Astrocyte (in vitro differentiated cells and primary cell): ENCODE measurements at regions not wholly inside any gene's neighbourhood (a gene's known extent, or its start where the extent isn't known, plus 50 kb on each side); places are given as distances from the start of the nearest gene placed in this dataset.

ENCODE experiments used
- DNase-seq: peaks from one replicate; pipeline ENCODE4 v3.0.0-alpha.2; 2010; ENCODE audit warnings: low read depth
- FAIRE-seq: peaks from 2 replicates; lab custom pipeline; 2011; peaks lifted over from hg19 to GRCh38; lab: Jason Lieb, UNC
- H2AFZ ChIP-seq: 2 replicates; pipeline ENCODE4 v1.6.0; 2012; ENCODE audit warnings: low read depth, low read length, inconsistent platforms
- H3K27ac ChIP-seq: 2 replicates; pipeline ENCODE4 v1.5.1; 2011; ENCODE audit warnings: low read depth, low read length, inconsistent platforms
- H3K27me3 ChIP-seq: 2 replicates; pipeline ENCODE4 v1.6.0; 2011; ENCODE audit warnings: low read length, inconsistent platforms; ENCODE audit not compliant: insufficient read depth
- H3K36me3 ChIP-seq: 2 replicates; pipeline ENCODE4 v1.5.1; 2011; ENCODE audit warnings: low read length, inconsistent platforms; ENCODE audit not compliant: insufficient read depth
- H3K4me1 ChIP-seq: 2 replicates; pipeline ENCODE4 v1.5.1; 2011; ENCODE audit warnings: low read length, inconsistent platforms; ENCODE audit not compliant: insufficient read depth
- H3K4me2 ChIP-seq: 2 replicates; pipeline ENCODE4 v1.6.0; 2012; ENCODE audit warnings: low read length, inconsistent platforms
- H3K4me3 ChIP-seq: 2 replicates; pipeline ENCODE4 v1.5.1; 2011; ENCODE audit warnings: low read depth, mild to moderate bottlenecking, low read length, inconsistent platforms; ENCODE audit not compliant: insufficient read depth
- H3K79me2 ChIP-seq: 2 replicates; pipeline ENCODE4 v1.6.0; 2012; ENCODE audit warnings: mild to moderate bottlenecking, low read length, inconsistent platforms; ENCODE audit not compliant: insufficient read depth
- H3K9ac ChIP-seq: 2 replicates; pipeline ENCODE4 v1.6.0; 2012; ENCODE audit warnings: mild to moderate bottlenecking, low read length, inconsistent platforms
- H3K9me3 ChIP-seq: 2 replicates; pipeline ENCODE4 v1.5.1; 2012; ENCODE audit warnings: low read depth, mild to moderate bottlenecking, low read length, inconsistent platforms; ENCODE audit not compliant: insufficient read depth
- H4K20me1 ChIP-seq: 2 replicates; pipeline ENCODE4 v1.6.0; 2012; ENCODE audit warnings: low read length, inconsistent platforms; ENCODE audit not compliant: insufficient read depth
- H3K27ac Mint-ChIP-seq: one replicate; pipeline ENCODE4 v1.8.0; 2021; ENCODE audit warnings: mild to moderate bottlenecking, mixed read lengths; ENCODE audit not compliant: unreplicated experiment
- H3K27me3 Mint-ChIP-seq: one replicate; pipeline ENCODE4 v1.8.0; 2021; ENCODE audit warnings: low read depth, mixed read lengths; ENCODE audit not compliant: unreplicated experiment
- H3K36me3 Mint-ChIP-seq: one replicate; pipeline ENCODE4 v1.8.0; 2021; ENCODE audit warnings: low read depth, mixed read lengths; ENCODE audit not compliant: unreplicated experiment
- H3K4me1 Mint-ChIP-seq: one replicate; pipeline ENCODE4 v1.8.0; 2021; ENCODE audit warnings: low read depth, mixed read lengths; ENCODE audit not compliant: unreplicated experiment
- H3K4me3 Mint-ChIP-seq: one replicate; pipeline ENCODE4 v1.8.0; 2021; ENCODE audit warnings: mild to moderate bottlenecking, moderate library complexity, mixed read lengths; ENCODE audit not compliant: unreplicated experiment
- H3K9me3 Mint-ChIP-seq: one replicate; pipeline ENCODE4 v1.8.0; 2021; ENCODE audit warnings: mild to moderate bottlenecking, mixed read lengths; ENCODE audit not compliant: unreplicated experiment
- CTCF ChIP-seq: IDR thresholded peaks from 2 replicates; pipeline ENCODE4 v1.5.1; 2011; ENCODE audit warnings: low read depth, mild to moderate bottlenecking, inconsistent platforms, low read length, moderate library complexity; ENCODE audit not compliant: insufficient read depth
- EZH2 ChIP-seq: IDR thresholded peaks from 2 replicates; pipeline ENCODE4 v1.6.1; 2012; ENCODE audit warnings: mild to moderate bottlenecking, low read length, inconsistent platforms; ENCODE audit not compliant: insufficient read depth

DNA sequence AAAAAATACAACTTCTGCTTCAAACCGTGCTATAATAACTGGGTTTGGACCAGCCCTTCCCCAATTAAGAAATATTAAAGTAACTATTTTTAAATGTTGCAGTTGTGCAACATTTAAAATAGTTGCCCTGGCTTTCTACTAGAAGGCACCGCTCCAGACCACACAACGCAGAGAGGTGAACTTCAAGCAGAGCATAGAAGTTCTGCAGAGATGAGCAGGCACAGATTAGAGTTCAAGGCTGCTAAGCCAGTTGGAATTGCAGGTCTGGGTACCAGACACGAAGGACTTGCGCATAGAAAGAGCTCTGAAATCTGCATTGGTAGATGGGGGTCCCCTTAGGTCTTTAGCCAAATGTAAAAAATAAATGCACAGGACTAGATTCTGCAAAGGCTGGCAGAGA is 58.7 kb upstream of the GALNT10 start:
- Histone ChIP-seq H3K9ac (no peak overlapping the region), H2AFZ (no peak overlapping the region), H3K9me3 (no peaks in the 10 kb centered on the region), H4K20me1 (no peaks in the 10 kb centered on the region), H3K79me2 (no peaks in the 10 kb centered on the region), H3K27me3 (peaks cover 4% of the 10 kb centered on the region), H3K4me2 (no peak overlapping the region), H3K27ac (no peak overlapping the region), H3K36me3 (no peaks in the 10 kb centered on the region), H3K4me1 (no peaks in the 10 kb centered on the region), H3K4me3 (no peak overlapping the region)
- Mint-ChIP-seq H3K4me1 (no peaks in the 10 kb centered on the region), H3K4me3 (no peak overlapping the region), H3K9me3 (no peaks in the 10 kb centered on the region), H3K36me3 (peaks cover 5% of the 10 kb centered on the region), H3K27ac (no peak overlapping the region), H3K27me3 (peaks cover 6% of the 10 kb centered on the region)
- TF ChIP-seq CTCF: no peak
- TF ChIP-seq EZH2: no peak
- no peak for FAIRE-seq
- DNase-seq: no peak

DNA sequence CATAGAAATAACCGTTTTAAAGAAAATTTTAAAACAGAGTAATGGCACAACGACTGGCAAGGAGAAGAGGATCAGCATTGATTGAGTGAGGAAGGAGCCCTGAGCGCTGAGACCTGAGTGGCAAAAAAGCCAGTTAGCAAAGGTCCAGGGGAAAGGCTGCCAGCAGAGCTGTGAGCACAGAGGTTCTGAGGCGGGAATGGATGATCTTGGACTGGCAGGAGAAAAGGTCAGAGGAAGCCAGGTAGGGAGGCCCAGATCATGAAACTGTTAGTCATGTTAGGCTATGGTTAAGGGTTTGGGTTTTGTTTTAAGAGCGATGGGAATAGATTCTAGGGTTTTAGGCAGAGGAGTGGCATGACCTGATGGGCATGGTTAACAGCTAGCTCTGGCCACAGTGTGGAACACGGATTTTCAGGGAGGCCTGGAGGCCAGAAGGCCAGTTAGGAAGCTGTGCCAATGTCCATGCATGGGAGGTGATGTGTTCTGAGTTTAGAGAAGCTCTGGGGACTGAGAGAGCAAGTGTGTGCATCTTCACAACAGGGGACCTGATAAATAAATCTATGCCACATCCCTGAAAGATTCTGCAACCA is 57.7 kb upstream of the GALNT10 start:
- Histone ChIP-seq H3K4me1 (no peaks in the 10 kb centered on the region), H3K9ac (no peak overlapping the region), H3K9me3 (no peaks in the 10 kb centered on the region), H4K20me1 (no peaks in the 10 kb centered on the region), H3K27me3 (peaks cover 4% of the 10 kb centered on the region), H2AFZ (no peak overlapping the region), H3K4me3 (no peak overlapping the region), H3K4me2 (no peak overlapping the region), H3K36me3 (no peaks in the 10 kb centered on the region), H3K79me2 (no peaks in the 10 kb centered on the region), H3K27ac (no peak overlapping the region)
- Mint-ChIP-seq H3K9me3 (no peaks in the 10 kb centered on the region), H3K27me3 (peaks cover 9% of the 10 kb centered on the region), H3K4me3 (no peak overlapping the region), H3K27ac (no peak overlapping the region), H3K36me3 (peaks cover 3% of the 10 kb centered on the region), H3K4me1 (no peaks in the 10 kb centered on the region)
- no peak for DNase-seq
- FAIRE-seq: no peak
- TF ChIP-seq CTCF (no peak), EZH2 (no peak)

GRCh38 chr5:154133591-154133990 is 56.9 kb upstream of the GALNT10 start:
- Histone ChIP-seq H3K9ac (no peak overlapping the region), H3K27me3 (peaks cover 4% of the 10 kb centered on the region), H3K4me2 (no peak overlapping the region), H3K4me3 (no peak overlapping the region), H3K36me3 (no peaks in the 10 kb centered on the region), H2AFZ (no peak overlapping the region), H3K79me2 (no peaks in the 10 kb centered on the region), H3K9me3 (no peaks in the 10 kb centered on the region), H3K27ac (no peak overlapping the region), H3K4me1 (no peaks in the 10 kb centered on the region), H4K20me1 (no peaks in the 10 kb centered on the region)
- no peak overlapping the region for H3K27ac Mint-ChIP-seq
- peaks cover 3% of the 10 kb centered on the region for H3K36me3 Mint-ChIP-seq
- peaks cover 9% of the 10 kb centered on the region for H3K27me3 Mint-ChIP-seq
- DNase-seq (no peak), FAIRE-seq (no peak)
- TF ChIP-seq EZH2 (no peak), CTCF (no peak)
- H3K4me1 Mint-ChIP-seq: no peaks in the 10 kb centered on the region
- no peaks in the 10 kb centered on the region for H3K9me3 Mint-ChIP-seq
- no peak overlapping the region for H3K4me3 Mint-ChIP-seq
